ENCODE measurements at regions not wholly inside any gene's neighbourhood (a gene's known extent, or its start where the extent isn't known, plus 50 kb on each side); places are given as distances from the start of the nearest gene placed in this dataset.

DNA sequence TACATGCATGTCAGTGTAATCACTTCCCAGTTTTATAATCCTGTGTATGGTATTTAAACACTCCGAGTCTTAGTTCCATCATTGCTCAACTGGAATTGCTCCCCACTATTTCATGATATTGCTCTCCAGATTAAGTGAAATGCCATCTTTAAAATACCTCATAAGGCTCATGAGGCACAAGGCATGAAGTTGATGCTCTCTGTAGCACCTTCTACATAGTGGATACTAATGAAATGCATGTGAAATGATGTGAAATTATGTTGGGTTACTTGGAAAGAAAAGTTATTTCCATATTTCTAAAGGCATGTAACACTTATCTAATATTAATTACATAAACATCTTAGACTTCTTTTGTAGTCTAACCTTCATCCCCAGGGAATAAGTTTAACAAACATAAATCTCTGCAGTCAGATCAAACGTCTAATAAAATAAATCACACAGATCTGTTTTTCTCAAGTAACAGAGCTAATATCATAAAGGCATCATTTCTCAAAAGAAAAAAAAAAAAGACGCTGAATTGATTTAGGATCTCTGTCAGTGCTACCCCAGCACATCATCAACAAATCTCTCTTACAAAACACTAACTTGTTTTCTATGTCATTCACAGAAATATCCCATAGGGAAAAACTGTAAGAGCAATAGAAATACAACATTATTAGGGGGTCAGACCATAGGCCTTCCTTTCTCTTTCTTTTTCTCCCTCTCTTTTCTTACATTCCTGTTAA is 736.0 kb upstream of the LRRC4C start:
- Histone ChIP-seq H3K9me2 (replicated peaks; ENCODE audit: control insufficient read depth, low read length) (no peaks in the 10 kb centered on the region), H3K9me3 (ENCODE audit: control insufficient read depth, insufficient read depth, low read length) (no peaks in the 10 kb centered on the region), H3K4me3 (ENCODE audit: low read length) (no peak overlapping the region), H3K4me1 (ENCODE audit: control insufficient read depth, low read length) (no peaks in the 10 kb centered on the region), H3K79me2 (ENCODE audit: control insufficient read depth, low read length) (no peaks in the 10 kb centered on the region), H3K36me3 (ENCODE audit: control insufficient read depth, low read length) (no peaks in the 10 kb centered on the region), H3F3A (ENCODE audit: control insufficient read depth, insufficient read depth) (no peaks in the 10 kb centered on the region), H3K4me2 (ENCODE audit: low read length) (no peak overlapping the region), H3K27ac (ENCODE audit: low read depth, low read length) (no peak overlapping the region), H4K20me1 (ENCODE audit: control insufficient read depth, insufficient read depth, low read depth, low read length) (no peaks in the 10 kb centered on the region), H3K27me3 (ENCODE audit: control insufficient read depth, low read length) (no peaks in the 10 kb centered on the region)
- TF ChIP-seq EZH2phosphoT487 (IDR thresholded peaks at IDR 0.05; ENCODE audit: borderline replicate concordance, low read length): no peak
- TF ChIP-seq, protein P1, sequence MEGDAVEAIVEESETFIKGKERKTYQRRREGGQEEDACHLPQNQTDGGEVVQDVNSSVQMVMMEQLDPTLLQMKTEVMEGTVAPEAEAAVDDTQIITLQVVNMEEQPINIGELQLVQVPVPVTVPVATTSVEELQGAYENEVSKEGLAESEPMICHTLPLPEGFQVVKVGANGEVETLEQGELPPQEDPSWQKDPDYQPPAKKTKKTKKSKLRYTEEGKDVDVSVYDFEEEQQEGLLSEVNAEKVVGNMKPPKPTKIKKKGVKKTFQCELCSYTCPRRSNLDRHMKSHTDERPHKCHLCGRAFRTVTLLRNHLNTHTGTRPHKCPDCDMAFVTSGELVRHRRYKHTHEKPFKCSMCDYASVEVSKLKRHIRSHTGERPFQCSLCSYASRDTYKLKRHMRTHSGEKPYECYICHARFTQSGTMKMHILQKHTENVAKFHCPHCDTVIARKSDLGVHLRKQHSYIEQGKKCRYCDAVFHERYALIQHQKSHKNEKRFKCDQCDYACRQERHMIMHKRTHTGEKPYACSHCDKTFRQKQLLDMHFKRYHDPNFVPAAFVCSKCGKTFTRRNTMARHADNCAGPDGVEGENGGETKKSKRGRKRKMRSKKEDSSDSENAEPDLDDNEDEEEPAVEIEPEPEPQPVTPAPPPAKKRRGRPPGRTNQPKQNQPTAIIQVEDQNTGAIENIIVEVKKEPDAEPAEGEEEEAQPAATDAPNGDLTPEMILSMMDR (IDR thresholded peaks at IDR 0.05; ENCODE audit: low read depth, low read length, poor library complexity, severe bottlenecking): no peak

GRCh38 chr11:42200311-42200710 is 740.9 kb upstream of the LRRC4C start:
- no peaks in the 10 kb centered on the region for H3F3A ChIP-seq (ENCODE audit: control insufficient read depth, insufficient read depth)
- H3K9me2 ChIP-seq (replicated peaks; ENCODE audit: control insufficient read depth, low read length): no peaks in the 10 kb centered on the region
- no peaks in the 10 kb centered on the region for H3K9me3 ChIP-seq (ENCODE audit: control insufficient read depth, insufficient read depth, low read length)
- H3K36me3 ChIP-seq (ENCODE audit: control insufficient read depth, low read length): no peaks in the 10 kb centered on the region
- TF ChIP-seq, protein P1 (IDR thresholded peaks at IDR 0.05; ENCODE audit: low read depth, low read length, poor library complexity, severe bottlenecking): no peak
- no peak for TF ChIP-seq EZH2phosphoT487 (IDR thresholded peaks at IDR 0.05; ENCODE audit: borderline replicate concordance, low read length)
- H3K27me3 ChIP-seq (ENCODE audit: control insufficient read depth, low read length): no peaks in the 10 kb centered on the region
- H3K4me1 ChIP-seq (ENCODE audit: control insufficient read depth, low read length): no peaks in the 10 kb centered on the region
- no peak overlapping the region for H3K4me2 ChIP-seq (ENCODE audit: low read length)
- H3K79me2 ChIP-seq (ENCODE audit: control insufficient read depth, low read length): no peaks in the 10 kb centered on the region
- H4K20me1 ChIP-seq (ENCODE audit: control insufficient read depth, insufficient read depth, low read depth, low read length): no peaks in the 10 kb centered on the region
- H3K27ac ChIP-seq (ENCODE audit: low read depth, low read length): no peak overlapping the region
- no peak overlapping the region for H3K4me3 ChIP-seq (ENCODE audit: low read length)

DNA sequence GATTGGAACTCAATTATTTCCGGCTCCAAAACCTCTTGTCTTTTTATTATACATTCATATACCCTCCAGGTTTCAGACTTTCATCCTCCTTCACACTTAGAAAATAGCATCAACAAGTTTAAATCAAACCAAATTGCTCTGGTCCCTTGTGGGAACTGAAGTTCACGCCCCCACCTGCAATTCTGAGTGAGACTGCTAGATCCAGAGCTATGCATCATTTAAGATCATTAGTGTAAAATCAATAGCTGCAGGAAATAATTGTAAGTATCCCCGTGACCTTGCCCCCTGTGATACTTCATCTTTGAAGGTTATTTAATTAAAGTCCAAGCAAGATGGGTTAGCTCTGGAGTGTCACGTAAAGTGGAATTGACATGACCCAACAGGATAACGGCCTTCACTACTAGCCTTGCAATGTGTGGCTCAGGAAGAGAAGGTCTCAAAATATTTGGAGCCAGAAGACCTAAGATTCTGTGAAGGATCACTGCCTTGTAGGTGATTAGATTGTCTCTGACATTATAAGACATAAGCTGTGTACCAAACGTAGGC is 742.2 kb upstream of the LRRC4C start:
- Histone ChIP-seq H3K27ac (ENCODE audit: low read depth, low read length) (no peak overlapping the region), H3K4me2 (ENCODE audit: low read length) (no peak overlapping the region), H3F3A (ENCODE audit: control insufficient read depth, insufficient read depth) (no peaks in the 10 kb centered on the region), H3K4me3 (ENCODE audit: low read length) (no peak overlapping the region), H3K36me3 (ENCODE audit: control insufficient read depth, low read length) (no peaks in the 10 kb centered on the region), H3K4me1 (ENCODE audit: control insufficient read depth, low read length) (no peaks in the 10 kb centered on the region), H3K27me3 (ENCODE audit: control insufficient read depth, low read length) (no peaks in the 10 kb centered on the region), H3K9me2 (replicated peaks; ENCODE audit: control insufficient read depth, low read length) (no peaks in the 10 kb centered on the region), H3K9me3 (ENCODE audit: control insufficient read depth, insufficient read depth, low read length) (no peaks in the 10 kb centered on the region), H3K79me2 (ENCODE audit: control insufficient read depth, low read length) (no peaks in the 10 kb centered on the region), H4K20me1 (ENCODE audit: control insufficient read depth, insufficient read depth, low read depth, low read length) (no peaks in the 10 kb centered on the region)
- TF ChIP-seq, protein P1 (IDR thresholded peaks at IDR 0.05; ENCODE audit: low read depth, low read length, poor library complexity, severe bottlenecking): no peak
- no peak for TF ChIP-seq EZH2phosphoT487 (IDR thresholded peaks at IDR 0.05; ENCODE audit: borderline replicate concordance, low read length)

Measured in DOHH2 (cell line).